HepG2 (cell line): ENCODE measurements at regions not wholly inside any gene's neighbourhood (a gene's known extent, or its start where the extent isn't known, plus 50 kb on each side); places are given as distances from the start of the nearest gene placed in this dataset.
A peak's percentile ranks its signal among the peaks of the same experiment; 100 is the strongest.

Source experiments
- ATAC-seq: fragments of 200-7000 bp; cut with Tn5 transposase; 3 replicates; pipeline ENCODE4 v1.9.1; 2020; ENCODE audit warnings: mild to moderate bottlenecking, moderate library complexity
- BruUV-seq: library from RNA; stranded (reverse); fragments of 400-500 nt; replicated peaks from 2 replicates; lab custom pipeline; 2021; lab: Mats Ljungman, UMichigan
- CTCF ChIA-PET: fragments of 300-600 bp; formaldehyde crosslinking; extraction: SDS; loops from one replicate; lab custom pipeline; 2021; ENCODE audit warnings: low total read pairs, inconsistent platforms, low intra/inter-chr PET ratio; lab: Yijun Ruan, JAX
- POLR2A ChIA-PET: fragments of 350-600 bp; sonication (Branson Sonifier 250); formaldehyde crosslinking; loops from one replicate; lab custom pipeline; 2020; ENCODE audit warnings: antibody characterized with exemption, inconsistent platforms; lab: Yijun Ruan, JAX
- DNase-seq: peaks from one replicate; pipeline ENCODE4 v3.0.0-alpha.2; 2015; ENCODE audit warnings: low spot score
- FAIRE-seq: peaks from 3 replicates; lab custom pipeline; 2011; peaks lifted over from hg19 to GRCh38; lab: Jason Lieb, UNC
- H2AFZ ChIP-seq: one replicate; pipeline ENCODE4 v1.6.1; 2011; ENCODE audit warnings: low read length, inconsistent platforms
- H3K27ac ChIP-seq: fragments of 300-600 bp; 3 replicates; pipeline ENCODE4 v1.8.0; 2011; ENCODE audit warnings: mixed run types, mild to moderate bottlenecking, mixed read lengths, low read length, inconsistent platforms; ENCODE audit not compliant: insufficient read depth; ENCODE audit errors: extremely low read length
- H3K27me3 ChIP-seq, 2 experiments: fragments of 200-600 bp in 1 of 2; 2 replicates in 1 of 2; 3 replicates in 1 of 2; pipeline versions ENCODE4 v1.6.0 to v1.8.0; 2011; ENCODE audit warnings: low read length in 2 of 2, mild to moderate bottlenecking in 2 of 2, moderate library complexity in 2 of 2, inconsistent platforms in 1 of 2; ENCODE audit not compliant: insufficient read depth in 2 of 2, control insufficient read depth in 1 of 2
- H3K36me3 ChIP-seq, 2 experiments: fragments of 200-600 bp in 1 of 2; replicated peaks in 1 of 2; 2 replicates in 1 of 2; 3 replicates in 1 of 2; pipeline versions ENCODE4 v1.5.1 to v1.8.0; 2011; ENCODE audit warnings: low read length in 2 of 2, inconsistent platforms in 1 of 2; ENCODE audit not compliant: insufficient read depth in 2 of 2, control insufficient read depth in 1 of 2
- H3K4me1 ChIP-seq: 2 replicates; pipeline ENCODE4 v1.5.1; 2012; ENCODE audit warnings: low read length, inconsistent platforms; ENCODE audit not compliant: insufficient read depth
- H3K4me2 ChIP-seq: 2 replicates; pipeline ENCODE4 v1.6.0; 2011; ENCODE audit warnings: low read depth, low read length, inconsistent platforms
- H3K4me3 ChIP-seq, 3 experiments: fragments of 200-600 bp in 1 of 3; sonication (generic), shearing (Covaris generic) in 1 of 3; replicated peaks in 1 of 3; 2 replicates each; pipeline ENCODE4 v1.5.1; 2011 to 2016; ENCODE audit warnings: low read length in 3 of 3, inconsistent platforms in 2 of 3, low read depth in 2 of 3, mild to moderate bottlenecking in 2 of 3, control low read depth in 1 of 3, mixed read lengths in 1 of 3; ENCODE audit not compliant: insufficient read depth in 1 of 3
- H3K79me2 ChIP-seq: one replicate; pipeline ENCODE4 v1.6.1; 2011; ENCODE audit warnings: low read length, inconsistent platforms; ENCODE audit not compliant: insufficient read depth
- H3K9ac ChIP-seq: 2 replicates; pipeline ENCODE4 v1.6.0; 2011; ENCODE audit warnings: mild to moderate bottlenecking, low read depth, low read length, inconsistent platforms; ENCODE audit not compliant: insufficient read depth
- H3K9me3 ChIP-seq: 2 replicates; pipeline ENCODE4 v1.5.1; 2012; ENCODE audit warnings: mild to moderate bottlenecking, low read length
- H4K20me1 ChIP-seq: 2 replicates; pipeline ENCODE4 v1.6.0; 2011; ENCODE audit warnings: inconsistent platforms, mild to moderate bottlenecking, low read length, moderate library complexity; ENCODE audit not compliant: insufficient read depth
- IRX3 ChIP-seq: sonication (generic); formaldehyde crosslinking; IDR thresholded peaks from 2 replicates; pipeline ENCODE4 v1.8.1; 2023; ENCODE audit warnings: mild to moderate bottlenecking, low read depth, missing genetic modification reagents, borderline replicate concordance
- NKX3-1 ChIP-seq: sonication (generic); formaldehyde crosslinking; IDR thresholded peaks from 2 replicates; pipeline ENCODE4 v1.5.0; 2020; ENCODE audit warnings: missing genetic modification reagents
- ONECUT2 ChIP-seq: sonication (generic); formaldehyde crosslinking; IDR thresholded peaks from 2 replicates; pipeline ENCODE4 v1.4.0; 2020; ENCODE audit warnings: missing genetic modification reagents
- PRPF4 ChIP-seq: fragments of 200-400 bp; formaldehyde crosslinking; IDR thresholded peaks from 2 replicates; pipeline ENCODE4 v1.6.1; 2016; ENCODE audit warnings: low read length, low read depth; ENCODE audit not compliant: poor library complexity, severe bottlenecking
- RXRB ChIP-seq: IDR thresholded peaks from 2 replicates; pipeline ENCODE4 v1.6.1; 2016; ENCODE audit warnings: borderline replicate concordance, missing genetic modification reagents, missing compliant biosample characterization
- SMAD9 ChIP-seq: sonication (generic); formaldehyde crosslinking; IDR thresholded peaks from 2 replicates; pipeline ENCODE4 v1.5.1; 2020; ENCODE audit warnings: mild to moderate bottlenecking, missing genetic modification reagents
- SSRP1 ChIP-seq: IDR thresholded peaks from 2 replicates; pipeline ENCODE4 v1.6.1; 2016; ENCODE audit warnings: control low read depth
- STAT5B ChIP-seq: sonication (generic); formaldehyde crosslinking; IDR thresholded peaks from 2 replicates; pipeline ENCODE4 v1.4.0; 2020; ENCODE audit warnings: missing genetic modification reagents
- ZNF577 ChIP-seq: sonication (generic); formaldehyde crosslinking; IDR thresholded peaks from 2 replicates; pipeline ENCODE4 v1.4.0; 2020; ENCODE audit warnings: mild to moderate bottlenecking, low read depth, missing genetic modification reagents, borderline replicate concordance
- ZNF766 ChIP-seq: sonication (generic); formaldehyde crosslinking; IDR thresholded peaks from 2 replicates; pipeline ENCODE4 v1.5.0; 2020; ENCODE audit warnings: missing genetic modification reagents, borderline replicate concordance
- ZNF816 ChIP-seq: sonication (generic); formaldehyde crosslinking; IDR thresholded peaks from 2 replicates; pipeline ENCODE4 v1.8.0; 2022; ENCODE audit warnings: missing genetic modification reagents, mild to moderate bottlenecking, borderline replicate concordance
- WGBS: methylation state at CpG from one replicate; pipeline ENCODE4 v1.1.6; 2017; ENCODE audit warnings: low lambda C conversion rate; 5-methylcytosine and 5-hydroxymethylcytosine counted together
- in situ Hi-C: cut with HindIII; loops from 2 replicates; pipeline ENCODE4 v1.10.0; 2017; ENCODE audit warnings: low pct_unique_long_range_greater_than_20kb; ENCODE audit not compliant: extremely low pct_ligation_motif_present
- intact Hi-C: fragments of 100-400 bp; cut with micrococcal nuclease; formaldehyde crosslinking; loops from one replicate; pipeline ENCODE4 v1.10.0; 2022; ENCODE audit not compliant: unreplicated experiment
- TF ChIP-seq, protein P1 (sequence below): sonication (generic); formaldehyde crosslinking; IDR thresholded peaks from 2 replicates; pipeline ENCODE4 v1.4.0; 2020; ENCODE audit warnings: missing genetic modification reagents, mild to moderate bottlenecking, borderline replicate concordance

DNA sequence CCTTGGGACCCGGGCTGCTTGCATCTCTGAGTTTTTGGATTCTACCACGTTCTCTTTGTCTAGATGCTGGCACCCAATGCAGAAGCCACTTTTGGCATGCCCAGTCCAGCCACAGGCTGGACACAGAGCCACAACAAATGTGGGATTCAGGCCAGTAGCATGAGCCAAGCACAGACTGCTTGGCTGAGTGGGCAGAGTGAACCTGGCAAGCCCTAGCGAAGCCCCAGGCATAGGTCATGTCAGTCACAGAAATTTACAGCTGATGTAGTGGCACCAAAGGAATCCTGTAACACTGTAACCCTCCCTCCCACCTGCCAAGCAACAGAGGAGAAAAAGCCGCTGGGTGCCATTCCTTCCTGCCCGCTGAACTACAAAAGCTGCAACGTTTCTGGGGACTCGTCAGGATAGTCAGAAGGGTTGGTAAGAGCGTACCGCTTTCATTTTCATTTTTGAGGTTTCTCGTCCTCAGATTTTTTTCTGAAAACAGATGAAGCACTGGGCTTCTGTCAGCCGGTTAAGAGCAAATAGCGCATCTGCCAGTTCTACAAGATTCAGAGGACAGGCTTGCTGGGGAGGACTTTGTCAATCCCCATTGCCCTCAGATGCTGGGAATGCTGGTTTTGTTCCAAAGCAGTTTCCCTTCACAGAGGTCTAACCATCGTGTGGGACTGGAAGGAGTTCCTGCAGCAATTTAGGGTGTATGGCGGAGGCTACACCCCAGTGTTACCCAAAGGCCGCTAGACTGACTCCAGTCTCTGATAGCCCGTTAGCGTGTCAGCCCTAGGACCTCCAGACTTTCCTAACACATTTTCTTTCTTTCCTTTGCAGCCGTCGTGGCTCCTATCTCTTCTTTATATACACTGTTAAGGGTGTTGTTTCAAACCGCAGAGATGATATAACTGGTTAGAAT lies 399.0 kb downstream of the HTR1A start:
- WGBS = 6% methylated on average over 17 of the region's 20 CpGs
- Histone ChIP-seq H3K4me3 (no peak overlapping the region), H3K9me3 (peaks cover 56% of the 10 kb centered on the region), H3K79me2 (no peaks in the 10 kb centered on the region), H3K4me2 (peak overlapping the region; percentile 42), H3K9ac (no peak overlapping the region), H3K27me3 (no peaks in the 10 kb centered on the region), H3K36me3 (no peaks in the 10 kb centered on the region), H3K4me1 (no peaks in the 10 kb centered on the region), H3K27ac (no peak overlapping the region), H2AFZ (no peak overlapping the region), H4K20me1 (no peaks in the 10 kb centered on the region)
- peak; percentile 36 for ATAC-seq
- no peak for FAIRE-seq
- ChIA-PET CTCF (no interaction called here), POLR2A (no interaction called here)
- intact Hi-C loops (no loop called here), in situ Hi-C loops (no loop called here)
- DNase-seq = no peak
- TF ChIP-seq ZNF577 (CRISPR knock-in tag) (no peak), STAT5B (CRISPR knock-in tag) (no peak), IRX3 (CRISPR knock-in tag) (no peak), RXRB (no peak), ZNF816 (CRISPR knock-in tag) (no peak), ZNF766 (CRISPR knock-in tag) (no peak), SMAD9 (CRISPR knock-in tag) (no peak), NKX3-1 (no peak), ONECUT2 (CRISPR knock-in tag) (no peak), PRPF4 (no peak), SSRP1 (no peak)
- TF ChIP-seq, protein P1, sequence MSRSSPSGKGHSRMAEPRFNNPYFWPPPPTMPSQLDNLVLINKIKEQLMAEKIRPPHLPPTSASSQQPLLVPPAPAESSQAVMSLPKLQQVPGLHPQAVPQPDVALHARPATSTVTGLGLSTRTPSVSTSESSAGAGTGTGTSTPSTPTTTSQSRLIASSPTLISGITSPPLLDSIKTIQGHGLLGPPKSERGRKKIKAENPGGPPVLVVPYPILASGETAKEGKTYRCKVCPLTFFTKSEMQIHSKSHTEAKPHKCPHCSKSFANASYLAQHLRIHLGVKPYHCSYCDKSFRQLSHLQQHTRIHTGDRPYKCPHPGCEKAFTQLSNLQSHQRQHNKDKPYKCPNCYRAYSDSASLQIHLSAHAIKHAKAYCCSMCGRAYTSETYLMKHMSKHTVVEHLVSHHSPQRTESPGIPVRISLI = no peak
- BruUV-seq = no TSS peak
